GM19238 (cell line): ENCODE measurements at regions not wholly inside any gene's neighbourhood (a gene's known extent, or its start where the extent isn't known, plus 50 kb on each side); places are given as distances from the start of the nearest gene placed in this dataset.
"Not testable (repeated sequence)": the region's sequence is repeated elsewhere in the genome, so short reads cannot be mapped to it uniquely, and the experiment has no call there.

Experiments used
- DNase-seq: peaks from one replicate; pipeline ENCODE4 v3.0.0; 2011; ENCODE audit warnings: low spot score; ENCODE audit not compliant: insufficient read length

GRCh38 chr17:30644287-30644686, 167.1 kb downstream of the GOSR1 start:
- DNase-seq: not testable (repeated sequence)

GRCh38 chr17:30641428-30641827, 164.2 kb downstream of the GOSR1 start:
- DNase-seq: not testable (repeated sequence)

- not testable (repeated sequence) for DNase-seq
These were observed 162.2 kb downstream of the GOSR1 start for GRCh38 chr17:30639391-30639790.

GRCh38 chr17:30638968-30639367, 161.8 kb downstream of the GOSR1 start:
- not testable (repeated sequence) for DNase-seq

- not testable (repeated sequence) for DNase-seq
These were observed 154.4 kb downstream of the GOSR1 start for GRCh38 chr17:30631651-30632050.

GRCh38 chr17:30625380-30625779, 148.2 kb downstream of the GOSR1 start:
- not testable (repeated sequence) for DNase-seq

DNA sequence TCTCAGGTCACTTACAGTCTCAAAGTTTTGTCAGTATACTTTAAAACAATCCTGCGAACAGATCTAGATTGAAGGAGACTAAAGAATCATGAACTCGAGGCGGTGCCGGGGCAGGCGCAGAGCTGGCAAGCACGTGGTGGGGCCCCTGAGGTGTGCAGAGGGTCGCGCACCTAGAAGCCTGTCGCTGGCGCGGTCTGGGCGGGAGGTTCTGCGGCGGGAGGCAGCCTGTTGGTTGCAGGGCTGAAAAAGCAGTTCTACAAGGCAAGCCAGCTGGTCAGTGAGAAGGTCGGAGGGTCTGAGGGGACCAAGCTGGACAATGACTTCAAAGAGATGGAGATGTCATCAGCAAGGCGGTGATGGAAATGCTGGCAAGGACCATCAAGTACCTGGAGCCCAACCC, 147.0 kb downstream of the GOSR1 start:
- DNase-seq: not testable (repeated sequence)

DNA sequence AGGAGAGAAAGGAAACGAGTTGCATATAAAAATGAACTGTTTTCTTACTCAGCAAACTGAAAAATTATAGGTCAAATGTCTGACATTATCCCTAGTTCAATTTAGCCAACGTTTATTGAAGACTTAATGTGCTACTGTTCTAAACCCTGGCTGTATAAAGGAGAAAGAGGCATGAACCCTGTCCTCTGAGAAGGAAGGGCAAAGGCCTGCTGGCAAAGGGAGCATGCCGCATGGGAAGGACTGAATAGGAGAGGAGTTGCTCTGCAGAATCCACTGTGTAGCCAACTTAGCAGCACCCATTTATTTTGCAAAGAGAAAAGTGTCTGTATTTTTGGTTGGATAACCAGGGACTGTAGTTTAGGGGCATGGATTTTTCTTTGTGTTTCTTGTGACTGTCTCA, 132.5 kb downstream of the GOSR1 start:
- DNase-seq: not testable (repeated sequence)

DNA sequence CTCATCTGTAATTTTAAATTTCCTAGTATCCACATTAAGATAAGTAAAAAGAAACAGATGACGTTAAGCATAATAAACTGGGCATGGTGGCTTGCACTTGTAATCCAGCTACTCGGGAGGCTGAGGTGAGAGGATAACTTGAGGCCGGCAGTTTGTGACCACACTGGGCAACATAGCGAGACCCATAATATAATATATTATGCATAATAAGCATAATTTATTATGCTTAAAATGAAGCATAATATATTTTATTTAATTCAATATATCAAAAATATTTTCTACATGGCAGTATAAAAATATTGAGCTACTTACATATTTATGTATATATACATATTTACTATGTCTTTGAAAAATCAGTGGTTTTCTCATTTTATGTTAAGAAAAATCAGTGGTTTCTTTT, 128.3 kb downstream of the GOSR1 start:
- no peak for DNase-seq

- no peak for DNase-seq
These were observed 127.8 kb downstream of the GOSR1 start for GRCh38 chr17:30605027-30605426.

DNA sequence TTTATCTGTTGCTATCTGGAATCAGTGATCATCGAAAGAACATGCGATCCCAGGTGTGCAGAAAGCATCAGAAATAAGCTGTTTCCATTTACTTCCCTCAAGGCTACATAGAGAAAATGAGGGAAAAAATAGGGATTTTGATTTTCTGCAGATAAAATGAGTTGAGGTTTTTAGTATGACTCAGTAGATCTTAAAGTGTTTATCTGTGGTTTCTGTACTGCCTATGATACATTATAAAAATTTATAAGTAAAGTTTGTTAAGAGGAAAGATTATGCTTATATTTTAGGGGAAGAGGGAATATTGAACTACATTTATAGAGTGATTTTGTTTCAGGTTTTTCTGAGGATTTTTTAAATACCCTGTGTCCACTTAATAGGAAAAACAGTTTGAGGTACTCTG, 125.2 kb downstream of the GOSR1 start:
- DNase-seq: not testable (repeated sequence)

DNA sequence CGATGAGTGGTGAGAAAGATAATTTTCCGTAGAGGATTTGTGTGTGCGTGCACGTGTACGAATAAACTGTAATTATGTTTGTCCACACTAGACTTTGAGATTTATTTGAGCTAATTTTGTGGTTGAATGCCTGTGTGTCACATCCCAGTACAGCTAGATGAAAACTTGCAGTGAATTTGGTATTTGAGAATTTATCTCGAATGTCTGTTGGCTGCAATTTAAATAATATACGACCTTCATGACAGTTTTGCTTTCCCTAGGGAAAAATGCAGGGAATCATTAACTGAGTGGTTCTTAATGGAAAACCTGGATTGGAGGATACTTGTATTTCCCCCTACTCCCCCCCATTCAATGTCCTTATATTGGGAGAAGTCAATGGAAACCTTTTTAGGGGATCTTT, 124.8 kb downstream of the GOSR1 start:
- not testable (repeated sequence) for DNase-seq

DNA sequence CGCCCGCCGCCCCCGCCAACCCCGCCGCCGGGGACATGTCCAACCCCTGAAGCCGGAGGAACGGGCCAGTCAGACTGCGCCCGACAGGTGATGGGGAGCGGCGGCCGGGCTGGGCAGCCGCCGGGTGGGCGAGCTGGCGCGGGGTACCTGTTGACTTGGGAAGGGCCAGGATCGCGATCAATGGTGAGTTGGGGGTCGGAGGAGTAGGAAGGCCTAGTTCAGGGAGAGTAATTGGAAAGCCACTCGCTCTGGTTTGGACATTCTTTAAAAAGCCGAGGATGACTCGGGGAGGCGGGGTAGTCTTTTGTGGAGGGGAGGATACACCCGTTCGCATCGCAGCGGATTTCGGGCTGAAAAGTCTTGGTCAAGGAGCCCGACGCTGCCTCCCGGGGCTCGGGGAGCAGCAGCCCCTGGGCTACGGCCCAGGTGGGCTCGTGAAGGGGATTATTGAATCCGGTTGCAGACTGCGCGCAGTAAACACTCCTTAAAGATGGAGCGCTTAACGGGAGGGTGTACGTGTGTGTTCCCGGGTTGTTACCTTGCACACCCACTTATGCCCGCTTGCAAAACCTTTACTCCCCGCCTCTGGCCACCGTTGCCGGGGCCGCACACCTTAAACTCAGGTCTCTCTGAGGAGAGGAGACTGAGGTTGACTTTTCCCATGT, 123.8 kb downstream of the GOSR1 start:
- peak; percentile 19 for DNase-seq

GRCh38 chr17:30600060-30600829, 123.0 kb downstream of the GOSR1 start:
- peak; percentile 78 for DNase-seq

GRCh38 chr17:30599428-30600059, 122.3 kb downstream of the GOSR1 start:
- DNase-seq: no peak

DNA sequence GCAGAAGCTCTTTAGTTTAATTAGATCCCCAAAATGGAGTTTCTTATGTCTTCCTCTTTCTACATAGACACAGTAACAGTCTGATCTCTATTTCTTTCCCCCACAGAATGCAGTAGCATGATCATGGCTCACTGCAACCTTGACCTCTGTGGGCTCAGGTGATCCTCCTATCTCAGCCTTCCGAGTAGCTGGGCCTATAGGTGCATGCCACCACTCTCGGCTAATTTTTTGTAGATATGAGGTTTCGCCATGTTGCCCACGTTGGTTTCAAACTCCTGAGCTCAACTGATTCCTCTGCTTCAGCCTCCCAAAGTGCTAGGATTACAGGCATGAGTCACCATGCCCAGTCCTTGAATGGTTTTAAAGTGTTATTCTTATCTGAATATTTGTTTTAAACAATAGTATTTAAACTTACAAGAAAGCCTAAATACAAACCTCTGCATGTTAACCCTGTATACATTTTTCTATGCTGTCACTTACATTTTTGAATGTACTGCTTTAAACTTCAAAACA, 120.6 kb downstream of the GOSR1 start:
- DNase-seq: no peak

DNA sequence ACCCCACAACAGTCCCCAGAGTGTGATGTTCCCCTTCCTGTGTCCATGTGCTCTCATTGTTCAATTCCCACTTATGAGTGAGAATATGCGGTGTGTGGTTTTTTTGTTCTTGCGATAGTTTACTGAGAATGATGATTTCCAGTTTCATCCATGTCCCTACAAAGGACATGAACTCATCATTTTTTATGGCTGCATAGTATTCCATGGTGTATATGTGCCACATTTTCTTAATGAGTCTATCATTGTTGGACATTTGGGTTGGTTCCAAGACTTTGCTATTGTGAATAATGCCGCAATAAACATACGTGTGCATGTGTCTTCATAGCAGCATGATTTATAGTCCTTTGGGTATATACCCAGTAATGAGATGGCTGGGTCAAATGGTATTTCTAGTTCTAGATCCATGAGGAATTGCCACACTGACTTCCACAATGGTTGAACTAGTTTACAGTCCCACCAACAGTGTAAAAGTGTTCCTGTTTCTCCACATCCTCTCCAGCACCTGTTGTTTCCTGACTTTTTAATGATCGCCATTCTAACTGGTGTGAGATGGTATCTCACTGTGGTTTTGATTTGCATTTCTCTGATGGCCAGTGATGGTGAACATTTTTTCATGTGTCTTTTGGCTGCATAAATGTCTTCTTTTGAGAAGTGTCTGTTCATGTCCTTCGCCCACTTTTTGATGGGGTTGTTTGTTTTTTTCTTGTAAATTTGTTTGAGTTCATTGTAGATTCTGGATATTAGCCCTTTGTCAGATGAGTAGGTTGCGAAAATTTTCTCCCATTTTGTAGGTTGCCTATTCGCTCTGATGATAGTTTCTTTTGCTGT, 120.0 kb downstream of the GOSR1 start:
- DNase-seq: not testable (repeated sequence)

DNA sequence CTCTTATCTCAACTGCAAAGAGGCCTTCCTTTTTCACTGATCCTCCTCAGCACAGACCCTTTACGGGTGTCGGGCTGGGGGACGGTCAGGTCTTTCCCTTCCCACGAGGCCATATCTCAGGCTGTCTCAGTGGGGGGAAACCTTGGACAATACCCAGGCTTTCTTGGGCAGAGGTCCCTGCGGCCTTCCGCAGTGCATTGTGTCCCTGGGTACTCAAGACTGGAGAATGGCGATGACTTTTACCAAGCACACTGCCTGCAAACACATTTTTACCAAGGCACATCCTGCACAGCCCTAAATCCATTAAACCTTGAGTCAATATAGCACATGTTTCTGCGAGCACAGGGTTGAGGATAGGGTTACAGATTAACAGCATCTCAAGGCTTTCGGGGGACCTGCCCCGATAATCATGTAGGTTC, 117.8 kb downstream of the GOSR1 start:
- not testable (repeated sequence) for DNase-seq

GRCh38 chr17:30594223-30594952, 117.2 kb downstream of the GOSR1 start:
- DNase-seq: no peak

GRCh38 chr17:30590081-30590733, 113.0 kb downstream of the GOSR1 start:
- DNase-seq: no peak
